ENCODE measurements at regions not wholly inside any gene's neighbourhood (a gene's known extent, or its start where the extent isn't known, plus 50 kb on each side); places are given as distances from the start of the nearest gene placed in this dataset.

- TF ChIP-seq POLR2A (IDR thresholded peaks at IDR 0.05) (no peak), CTCF (IDR thresholded peaks at IDR 0.05) (no peak)
Measured at GRCh38 chr14:58863661-58864345, 226.0 kb downstream of the DACT1 start.

Data from adrenal gland (tissue), 5 donors.